Esophagus squamous epithelium (tissue), 5 donors: ENCODE measurements at regions not wholly inside any gene's neighbourhood (a gene's known extent, or its start where the extent isn't known, plus 50 kb on each side); places are given as distances from the start of the nearest gene placed in this dataset.

ENCODE experiments used
- DNase-seq: peaks from one replicate; lab custom pipeline; 2025; lab: John Stamatoyannopoulos, UW
- H3K27ac ChIP-seq, 4 donors: fragments of 200-600 bp; sonication (generic); one replicate each; pipeline ENCODE4 v1.5.1; 2016 to 2019; ENCODE audit warnings: mild to moderate bottlenecking in 1 of 4
- H3K27me3 ChIP-seq, 4 donors: fragments of 200-600 bp; sonication (generic); 1 replicate in 3 of 4; 2 replicates in 1 of 4; pipeline versions ENCODE4 v1.5.1 to v1.6.0; 2017 to 2021; ENCODE audit warnings: antibody characterized with exemption in 1 of 4
- H3K36me3 ChIP-seq, 3 donors: fragments of 200-600 bp; sonication (generic); one replicate each; pipeline ENCODE4 v1.5.1; 2016 to 2019
- H3K4me1 ChIP-seq, 3 donors: fragments of 200-600 bp; sonication (generic); one replicate each; pipeline ENCODE4 v1.5.1; 2017 to 2019
- H3K4me3 ChIP-seq, 4 donors: fragments of 200-600 bp; sonication (generic); 1 replicate in 3 of 4; 2 replicates in 1 of 4; pipeline ENCODE4 v1.5.1; 2016 to 2019; ENCODE audit warnings: mild to moderate bottlenecking in 2 of 4, moderate library complexity in 1 of 4
- H3K9me3 ChIP-seq, 3 donors: fragments of 200-600 bp; sonication (generic); one replicate each; pipeline ENCODE4 v1.5.1; 2016 to 2019
- CTCF ChIP-seq, 6 experiments: fragments of 450-650 bp in 4 of 6; fragments of 200-600 bp in 2 of 6; sonication (generic) in 2 of 6; IDR thresholded peaks; one replicate each; pipeline ENCODE4 v1.5.1; 2016 to 2019; ENCODE audit warnings: antibody characterized with exemption in 6 of 6, mild to moderate bottlenecking in 4 of 6, moderate library complexity in 4 of 6
- POLR2A ChIP-seq, 4 donors: fragments of 450-650 bp; IDR thresholded peaks; one replicate each; pipeline ENCODE4 v1.6.1; 2017; ENCODE audit warnings: antibody characterized with exemption in 4 of 4, mild to moderate bottlenecking in 4 of 4, moderate library complexity in 3 of 4
- WGBS, 2 donors: methylation state at CpG; one replicate each; pipeline ENCODE4 v1.1.5; 2018; 5-methylcytosine and 5-hydroxymethylcytosine counted together
- intact Hi-C: fragments of 100-400 bp; cut with DNase I; formaldehyde crosslinking; loops from one replicate; pipeline ENCODE4 v1.15.0; 2022
- donor health status: DM: yes; HTN: yes; CAD: no.

DNA sequence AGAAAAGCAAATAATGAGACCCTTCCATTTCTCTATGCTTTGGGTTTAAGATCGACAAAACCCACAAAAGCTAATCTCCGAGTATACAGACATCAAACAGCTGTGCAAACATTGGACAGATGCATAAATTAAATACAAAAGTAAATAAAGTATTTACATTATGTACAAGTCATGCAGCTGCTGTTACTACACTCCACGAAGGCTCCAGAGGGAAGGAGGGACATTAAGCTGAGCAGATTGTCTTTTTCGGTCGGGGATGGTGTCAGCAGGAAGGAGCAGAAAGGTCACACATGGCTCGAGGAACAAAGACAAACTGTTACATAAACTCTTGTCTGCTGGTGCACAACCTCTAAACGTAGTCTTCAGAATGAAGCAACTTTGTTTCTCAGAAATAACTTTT is 88.8 kb upstream of the BARX2 start:
- DNase-seq, result no peak
- Histone ChIP-seq H3K9me3 (no peaks in the 10 kb centered on the region), H3K4me1 (peaks cover 7 to 43% (median 10%) of the 10 kb centered on the region in 3 donors), H3K36me3 (no peaks in the 10 kb centered on the region), H3K4me3 (no peak overlapping the region), H3K27ac (no peak overlapping the region), H3K27me3 (peaks cover 0 to 5% (median 0%) of the 10 kb centered on the region in 4 donors)
- WGBS, 2 donors, result 29 to 36% methylated on average over 7 of the region's 7 CpGs
- intact Hi-C loops, result no loop called here
- TF ChIP-seq POLR2A (IDR thresholded peaks at IDR 0.05), result no peak
- no peak for TF ChIP-seq CTCF (IDR thresholded peaks at IDR 0.05)

DNA sequence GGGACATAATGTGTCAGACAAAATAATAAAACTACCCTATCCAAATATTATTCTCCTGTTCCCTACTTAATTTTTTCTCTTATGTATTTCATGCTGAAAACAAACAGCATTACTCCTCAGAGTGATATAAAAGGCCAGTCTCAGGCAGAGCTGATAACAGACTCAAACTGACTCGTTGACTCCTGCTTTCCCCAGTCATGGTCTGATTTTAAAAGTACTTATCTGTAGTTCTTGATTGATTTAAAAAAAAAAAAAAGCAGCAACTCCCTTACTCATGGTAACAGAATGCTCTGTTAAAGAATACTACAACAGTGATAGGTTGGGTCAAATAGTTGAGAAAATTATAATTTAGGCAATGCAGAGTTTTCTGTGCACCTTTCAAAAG is 90.3 kb upstream of the BARX2 start:
- H3K27ac ChIP-seq, result peak overlapping the region in 2 of 4 donors; percentile 36 to 80
- H3K4me3 ChIP-seq, result no peak overlapping the region
- 52 to 67% methylated on average over 1 of the region's 1 CpG for WGBS, 2 donors

GRCh38 chr11:129283141-129283540 is 91.0 kb upstream of the ARHGAP32 start:
- no peaks in the 10 kb centered on the region for H3K36me3 ChIP-seq
- 11 to 65% methylated on average over 1 of the region's 1 CpG for WGBS, 2 donors
- no peaks in the 10 kb centered on the region for H3K9me3 ChIP-seq
- H3K27me3 ChIP-seq, result no peaks in the 10 kb centered on the region
- H3K4me3 ChIP-seq, result no peak overlapping the region
- peak overlapping the region; percentile 42 to 83 (median 68) for H3K27ac ChIP-seq
- peaks cover 12 to 67% (median 18%) of the 10 kb centered on the region in 3 donors for H3K4me1 ChIP-seq
- TF ChIP-seq POLR2A (IDR thresholded peaks at IDR 0.05) (no peak), CTCF (IDR thresholded peaks at IDR 0.05) (no peak)
- intact Hi-C loops, result no loop called here
- DNase-seq, result no peak

More for the DNA sequence above, 90.3 kb upstream of the BARX2 start:
- Histone ChIP-seq H3K9me3 (no peaks in the 10 kb centered on the region), H3K36me3 (no peaks in the 10 kb centered on the region), H3K27me3 (peaks cover 0 to 5% (median 0%) of the 10 kb centered on the region in 4 donors), H3K4me1 (peaks cover 9 to 55% (median 11%) of the 10 kb centered on the region in 3 donors)
- TF ChIP-seq POLR2A (IDR thresholded peaks at IDR 0.05) (no peak), CTCF (IDR thresholded peaks at IDR 0.05) (no peak)
- DNase-seq, result no peak
- intact Hi-C loops, result no loop called here

GRCh38 chr11:129282634-129283033 is 90.5 kb upstream of the ARHGAP32 start:
- H3K27me3 ChIP-seq, result no peaks in the 10 kb centered on the region
- 38 to 43% methylated on average over 2 of the region's 2 CpGs for WGBS, 2 donors
- H3K9me3 ChIP-seq, result no peaks in the 10 kb centered on the region
- TF ChIP-seq POLR2A (IDR thresholded peaks at IDR 0.05), result no peak
- TF ChIP-seq CTCF (IDR thresholded peaks at IDR 0.05), result no peak
- no peak overlapping the region for H3K4me3 ChIP-seq
- H3K27ac ChIP-seq, result peak overlapping the region; percentile 42 to 83 (median 68)
- intact Hi-C loops, result no loop called here
- H3K4me1 ChIP-seq, result peaks cover 17 to 72% (median 19%) of the 10 kb centered on the region in 3 donors
- DNase-seq, result no peak
- no peaks in the 10 kb centered on the region for H3K36me3 ChIP-seq

DNA sequence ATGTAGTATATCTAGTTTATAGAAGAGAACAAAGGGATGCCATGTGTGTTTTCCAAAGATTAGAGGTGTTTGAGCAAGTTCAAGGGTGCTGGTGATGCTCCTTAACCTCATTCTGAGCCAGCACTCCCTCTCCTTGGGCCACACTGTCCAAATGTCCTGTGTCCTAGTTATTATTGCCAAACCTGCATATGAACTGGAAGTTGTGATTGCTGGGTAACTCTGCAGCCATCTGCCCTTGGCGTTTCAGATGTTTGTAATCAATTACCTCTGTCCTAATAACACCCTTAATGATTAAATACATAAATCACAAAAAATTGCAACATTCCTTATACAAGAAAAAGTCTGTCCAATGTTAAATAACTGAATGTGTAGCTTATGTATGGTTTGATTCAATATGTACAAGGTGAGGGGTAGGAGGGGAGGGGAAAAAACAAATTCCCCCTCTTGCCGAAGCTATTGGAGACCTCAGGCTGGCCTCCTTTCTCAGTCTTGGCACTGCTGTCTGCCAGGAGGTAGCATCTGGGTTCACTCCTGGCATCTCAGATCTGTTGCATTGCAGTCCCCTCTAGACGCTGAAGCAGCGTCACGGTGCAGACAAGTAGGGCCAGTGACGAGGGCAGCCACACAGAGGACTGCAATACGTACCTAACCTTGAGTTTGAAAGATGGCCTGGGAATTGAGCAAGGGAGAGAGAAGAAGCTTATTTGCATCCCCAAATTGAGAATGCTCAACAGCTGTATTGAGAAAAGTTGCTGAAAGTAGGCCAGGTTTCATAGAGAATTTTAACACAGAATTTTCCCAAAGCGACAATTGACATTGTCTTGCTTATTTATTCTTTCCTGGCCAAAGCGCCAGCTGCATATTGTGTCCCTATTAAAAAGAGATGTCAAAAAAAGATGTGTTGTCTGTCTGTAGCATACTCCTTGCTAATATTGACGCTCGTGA is 89.6 kb upstream of the ARHGAP32 start:
- WGBS, 2 donors, result 87 to 92% methylated on average over 10 to 11 of the region's 11 CpGs
- Histone ChIP-seq H3K27ac (peak overlapping the region in 2 of 4 donors; percentile 80 to 83), H3K4me1 (peaks cover 23 to 76% (median 26%) of the 10 kb centered on the region in 3 donors), H3K36me3 (no peaks in the 10 kb centered on the region), H3K9me3 (no peaks in the 10 kb centered on the region), H3K27me3 (no peaks in the 10 kb centered on the region), H3K4me3 (no peak overlapping the region)
- intact Hi-C loops, result no loop called here
- DNase-seq, result no peak
- TF ChIP-seq CTCF (IDR thresholded peaks at IDR 0.05) (no peak), POLR2A (IDR thresholded peaks at IDR 0.05) (no peak)
